Spleen (tissue), 7 donors: ENCODE measurements at regions not wholly inside any gene's neighbourhood (a gene's known extent, or its start where the extent isn't known, plus 50 kb on each side); places are given as distances from the start of the nearest gene placed in this dataset.

Experiments
- POLR2AphosphoS5 ChIP-seq, 3 donors: sonication (generic); formaldehyde crosslinking; IDR thresholded peaks; one replicate each; pipeline ENCODE4 v1.5.1; 2017; ENCODE audit warnings: antibody characterized with exemption in 3 of 3
- TF ChIP-seq, protein P1 (sequence below), 11 experiments: fragments of 200-600 bp in 7 of 11; fragments of 450-650 bp in 4 of 11; sonication (generic) in 4 of 11; IDR thresholded peaks in 8 of 11; conservative IDR thresholded peaks in 3 of 11; 1 replicate in 7 of 11; 2 replicates in 4 of 11; pipeline versions ENCODE4 v1.4.0 to v1.8.0; 2016 to 2021; ENCODE audit warnings: antibody characterized with exemption in 11 of 11, inconsistent platforms in 4 of 11, mild to moderate bottlenecking in 1 of 11
- donor health status: DM: no; HTN: no; CAD: no; lungs with moderate emphysema.
- donor health status: DM: no; HTN: no; CAD: no.
- donor health status: DM: no; HTN: no; CAD: no.

DNA sequence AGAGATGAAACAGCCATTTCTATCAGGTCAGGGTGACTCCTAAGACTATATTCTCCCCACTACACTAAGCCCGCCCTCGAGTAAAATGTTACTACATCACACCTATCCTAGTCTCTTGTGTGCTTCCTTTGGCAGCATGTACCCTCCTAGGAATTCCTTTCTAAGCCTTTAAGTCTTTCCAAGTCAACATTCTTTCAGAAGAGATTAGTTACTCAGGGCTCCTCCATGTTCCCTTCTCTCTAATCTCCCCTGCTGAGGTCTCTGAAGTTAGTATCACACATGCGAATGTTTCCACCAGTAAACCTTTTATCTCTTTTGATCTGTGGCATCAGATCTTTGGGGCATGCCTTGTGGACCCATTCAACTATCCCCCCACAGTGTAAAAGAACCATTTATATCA is 873.7 kb upstream of the FAT3 start:
- no peak for TF ChIP-seq POLR2AphosphoS5 (IDR thresholded peaks at IDR 0.05)
- TF ChIP-seq, protein P1, sequence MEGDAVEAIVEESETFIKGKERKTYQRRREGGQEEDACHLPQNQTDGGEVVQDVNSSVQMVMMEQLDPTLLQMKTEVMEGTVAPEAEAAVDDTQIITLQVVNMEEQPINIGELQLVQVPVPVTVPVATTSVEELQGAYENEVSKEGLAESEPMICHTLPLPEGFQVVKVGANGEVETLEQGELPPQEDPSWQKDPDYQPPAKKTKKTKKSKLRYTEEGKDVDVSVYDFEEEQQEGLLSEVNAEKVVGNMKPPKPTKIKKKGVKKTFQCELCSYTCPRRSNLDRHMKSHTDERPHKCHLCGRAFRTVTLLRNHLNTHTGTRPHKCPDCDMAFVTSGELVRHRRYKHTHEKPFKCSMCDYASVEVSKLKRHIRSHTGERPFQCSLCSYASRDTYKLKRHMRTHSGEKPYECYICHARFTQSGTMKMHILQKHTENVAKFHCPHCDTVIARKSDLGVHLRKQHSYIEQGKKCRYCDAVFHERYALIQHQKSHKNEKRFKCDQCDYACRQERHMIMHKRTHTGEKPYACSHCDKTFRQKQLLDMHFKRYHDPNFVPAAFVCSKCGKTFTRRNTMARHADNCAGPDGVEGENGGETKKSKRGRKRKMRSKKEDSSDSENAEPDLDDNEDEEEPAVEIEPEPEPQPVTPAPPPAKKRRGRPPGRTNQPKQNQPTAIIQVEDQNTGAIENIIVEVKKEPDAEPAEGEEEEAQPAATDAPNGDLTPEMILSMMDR (IDR thresholded peaks at IDR 0.05 in 8 of 11, conservative IDR thresholded peaks at IDR 0.05 in 3 of 11), result no peak
